NCI-H2196 treated with DMSO at 0.1 percent for 48 hours (cell line): ENCODE measurements at regions not wholly inside any gene's neighbourhood (a gene's known extent, or its start where the extent isn't known, plus 50 kb on each side); places are given as distances from the start of the nearest gene placed in this dataset.
"Not testable (repeated sequence)": the region's sequence is repeated elsewhere in the genome, so short reads cannot be mapped to it uniquely, and the experiment has no call there.

Experiments
- DNase-seq: peaks from one replicate; lab custom pipeline; 2025; ENCODE audit not compliant: unreplicated experiment; lab: John Stamatoyannopoulos, UW

DNA sequence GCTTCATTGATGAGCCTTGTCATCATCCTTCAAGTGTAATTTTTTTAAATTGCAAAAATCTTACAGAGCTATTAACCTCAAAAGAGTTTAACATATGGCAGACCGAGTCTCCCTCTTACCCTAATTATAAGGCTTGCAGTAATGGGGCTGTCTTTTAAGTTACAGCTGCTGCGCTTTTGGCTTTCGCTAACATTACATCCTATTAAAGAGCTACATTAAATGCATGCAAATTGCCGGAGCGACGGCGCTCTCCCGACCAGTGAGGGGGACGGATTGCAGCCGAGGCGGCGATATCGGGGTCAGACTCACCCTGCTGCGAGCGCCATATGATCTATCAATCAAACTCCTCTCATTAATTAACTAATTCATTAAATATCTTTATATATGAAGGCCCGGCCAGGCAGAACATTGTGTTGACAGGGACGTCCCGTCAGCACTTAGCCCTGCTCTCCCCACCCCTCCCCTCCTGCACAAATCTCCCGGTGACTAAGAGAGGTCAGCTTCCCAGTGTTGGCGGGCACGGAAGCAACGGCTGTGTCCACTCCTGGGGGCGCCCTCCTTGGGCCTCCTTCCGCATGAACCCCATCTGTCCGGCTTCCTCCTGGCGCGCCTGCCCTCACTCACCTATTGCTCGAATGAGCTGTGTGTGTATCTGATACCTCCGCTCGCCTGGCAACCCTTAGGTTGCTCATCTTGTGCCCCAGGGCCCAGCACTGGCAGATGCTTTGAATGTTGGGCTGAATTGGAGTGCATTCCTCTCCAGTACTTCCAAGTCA, 156.0 kb upstream of the CADM1 start:
- DNase-seq = no peak

DNA sequence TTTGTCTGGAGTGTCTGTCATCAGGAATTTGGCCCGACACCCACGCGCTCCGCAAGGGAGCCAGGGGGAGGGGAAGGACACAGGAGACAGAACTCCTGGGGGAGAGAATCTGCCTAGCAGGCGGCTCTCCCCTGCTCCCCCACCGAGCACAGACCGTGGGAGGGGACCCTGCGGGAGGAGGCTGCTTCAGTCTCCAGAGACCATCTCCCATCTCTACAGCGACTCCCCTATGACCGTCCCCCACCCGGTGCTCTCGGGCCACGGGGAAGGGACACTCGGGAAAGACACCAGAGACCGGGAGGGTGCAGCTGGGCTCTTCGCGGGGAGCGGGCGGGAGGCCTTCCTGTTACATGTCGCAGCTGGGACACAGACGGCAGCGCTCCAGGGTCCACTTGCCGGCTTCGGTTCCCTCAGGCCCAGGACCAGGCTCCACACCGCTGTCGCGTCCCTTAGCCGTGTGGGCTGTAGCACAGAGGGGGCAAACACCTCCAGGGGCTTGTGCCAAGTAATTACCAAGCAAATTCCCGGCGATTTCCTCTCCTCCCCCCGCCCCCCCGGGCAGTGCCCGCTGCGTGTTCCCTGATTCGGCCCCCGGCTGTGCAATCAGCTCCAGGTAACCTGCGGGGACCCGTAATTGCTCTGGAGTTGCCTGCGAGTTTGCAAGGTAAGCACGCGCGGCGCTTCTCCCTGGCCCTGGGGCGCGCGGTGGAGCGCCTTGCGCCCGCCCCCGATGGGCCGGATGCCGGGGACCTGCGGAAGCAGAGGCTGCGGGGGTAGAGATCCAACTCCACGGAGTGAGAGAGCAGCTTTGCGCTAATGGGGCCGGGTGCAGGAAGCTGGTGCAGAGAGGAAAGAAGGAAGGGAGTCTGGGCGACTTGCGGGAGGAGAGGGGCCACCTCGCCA, 155.1 kb upstream of the CADM1 start:
- DNase-seq = no peak

DNA sequence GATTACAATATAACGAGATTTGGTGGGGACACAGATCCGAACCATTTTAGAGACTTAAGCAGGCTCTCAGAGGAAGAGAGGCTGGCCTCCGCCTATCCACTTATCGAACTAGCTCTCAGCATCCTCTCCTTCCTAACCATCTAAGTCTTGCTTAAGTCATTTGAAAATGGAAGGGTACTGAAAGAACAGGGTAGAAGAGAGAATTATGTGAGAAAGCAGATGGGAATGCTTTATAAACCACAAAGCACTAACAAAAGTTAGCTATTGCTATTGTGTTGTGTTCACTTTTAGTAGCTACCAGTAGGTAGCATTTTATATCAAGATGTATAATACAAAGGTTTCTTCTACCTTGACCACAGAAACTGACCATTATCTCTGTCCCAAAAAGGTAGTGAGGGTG, 153.4 kb upstream of the CADM1 start:
- no peak for DNase-seq

DNA sequence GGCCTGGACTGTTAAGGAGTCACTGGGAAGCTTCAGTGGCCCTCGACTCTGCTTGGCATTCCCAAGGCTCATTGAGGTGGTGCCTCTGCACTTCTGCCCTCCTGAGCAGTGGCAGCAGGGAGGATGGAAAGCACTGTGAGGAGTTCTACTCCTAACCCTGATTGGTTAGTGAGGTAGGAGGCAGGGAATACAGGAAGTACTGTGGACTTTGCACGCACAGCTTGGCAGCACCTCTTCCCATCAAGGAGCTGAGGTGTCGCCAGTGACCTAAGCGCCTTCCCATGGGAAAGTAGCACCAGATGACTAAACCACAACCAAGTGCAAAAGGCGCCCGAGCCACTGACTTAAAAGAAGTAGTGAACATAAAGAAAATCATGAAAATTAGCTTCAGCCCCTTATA, 152.5 kb upstream of the CADM1 start:
- no peak for DNase-seq

DNA sequence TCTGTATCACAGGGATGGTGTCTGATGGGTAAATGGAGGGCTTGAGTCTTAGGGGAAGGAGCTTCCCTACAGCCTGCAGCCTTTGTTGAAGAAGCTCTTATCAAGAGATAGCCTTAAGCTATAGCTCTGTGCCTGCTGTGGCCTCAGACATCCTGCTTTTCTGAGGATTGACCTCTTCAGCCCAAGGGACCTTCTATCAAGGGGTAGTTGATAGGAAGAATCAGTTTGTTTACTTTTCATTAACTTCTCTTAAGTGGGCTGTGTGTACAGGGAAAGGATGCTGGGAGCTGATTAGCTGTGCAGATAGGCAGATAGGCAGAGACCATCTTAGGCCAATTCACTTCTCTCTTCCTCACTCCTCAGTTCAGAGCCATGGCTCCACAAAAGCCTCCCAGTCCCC, 151.8 kb upstream of the CADM1 start:
- no peak for DNase-seq

DNA sequence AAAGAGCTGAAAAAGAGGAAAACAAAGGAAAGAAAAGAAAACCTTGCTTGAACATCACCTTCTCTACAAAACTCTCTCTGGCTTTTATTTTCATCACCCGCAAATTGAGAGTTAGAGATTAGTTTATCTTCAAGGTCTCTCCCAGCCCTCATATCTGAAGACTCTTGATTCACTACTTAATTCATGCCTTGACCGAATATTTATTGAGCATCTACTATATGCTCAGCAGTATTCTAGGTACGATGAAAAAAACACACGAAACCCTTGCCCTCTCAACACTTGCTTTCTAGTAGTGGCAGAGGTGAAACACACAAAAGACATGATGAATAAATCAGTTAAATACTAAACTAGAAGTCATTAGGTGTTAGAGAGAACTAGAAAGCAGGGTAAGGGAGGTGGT, 150.6 kb upstream of the CADM1 start:
- DNase-seq = no peak

DNA sequence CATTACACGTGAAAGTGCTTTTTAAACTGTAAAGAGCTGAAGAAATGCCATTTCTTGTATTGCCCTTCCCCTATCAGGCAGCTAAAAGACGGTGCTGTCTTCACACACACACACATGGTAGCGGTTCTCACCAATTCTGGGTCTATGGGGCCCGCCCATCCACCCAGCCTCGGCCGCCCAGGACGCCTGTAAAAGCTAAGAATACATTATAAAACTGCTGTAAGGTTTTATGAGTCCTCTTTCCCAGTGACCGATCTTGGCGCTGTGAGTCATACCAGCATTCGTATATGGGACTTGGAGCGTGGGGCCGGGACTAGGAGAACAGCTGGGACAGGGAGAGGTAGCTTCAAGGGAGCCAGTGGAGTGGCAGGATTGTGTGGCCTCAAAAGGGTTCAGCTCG, 149.7 kb upstream of the CADM1 start:
- DNase-seq = no peak

DNA sequence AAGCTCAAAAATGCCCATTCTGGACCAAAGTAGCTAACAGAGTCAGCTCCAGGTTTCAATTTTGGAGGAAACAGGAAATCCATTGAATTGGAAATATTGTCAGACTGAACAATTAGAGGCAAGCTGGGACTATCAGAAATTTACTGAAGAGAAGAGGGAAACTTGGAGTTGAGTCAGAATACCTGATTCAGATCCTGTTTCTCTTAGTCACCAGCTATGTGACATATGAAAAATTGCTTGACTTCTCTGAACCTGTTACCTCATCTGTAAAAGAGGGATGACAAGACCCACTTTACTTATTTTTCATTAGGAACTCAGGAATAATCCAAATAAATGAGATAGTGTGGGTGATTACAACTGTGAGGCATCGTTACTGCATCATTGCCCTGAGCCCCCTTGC, 148.9 kb upstream of the CADM1 start:
- DNase-seq = no peak

DNA sequence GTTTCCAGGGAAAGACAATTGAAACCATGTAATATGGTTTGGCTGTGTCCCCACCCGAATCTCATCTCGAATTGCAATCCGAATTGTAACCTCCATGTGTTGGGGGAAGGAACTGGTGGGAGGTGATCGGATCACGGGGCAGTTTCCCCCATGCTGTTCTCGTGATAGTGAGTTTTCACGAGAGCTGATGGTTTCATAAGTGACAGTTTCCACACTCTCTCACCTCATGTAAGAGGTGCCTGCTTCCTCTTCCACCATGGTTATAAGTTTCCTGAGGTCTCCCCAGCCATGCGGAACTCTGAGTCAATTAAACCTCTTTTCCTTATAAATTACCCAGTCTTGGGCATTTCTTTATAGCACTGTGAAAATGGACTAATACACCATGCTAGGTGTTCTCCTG, 148.3 kb upstream of the CADM1 start:
- no peak for DNase-seq

DNA sequence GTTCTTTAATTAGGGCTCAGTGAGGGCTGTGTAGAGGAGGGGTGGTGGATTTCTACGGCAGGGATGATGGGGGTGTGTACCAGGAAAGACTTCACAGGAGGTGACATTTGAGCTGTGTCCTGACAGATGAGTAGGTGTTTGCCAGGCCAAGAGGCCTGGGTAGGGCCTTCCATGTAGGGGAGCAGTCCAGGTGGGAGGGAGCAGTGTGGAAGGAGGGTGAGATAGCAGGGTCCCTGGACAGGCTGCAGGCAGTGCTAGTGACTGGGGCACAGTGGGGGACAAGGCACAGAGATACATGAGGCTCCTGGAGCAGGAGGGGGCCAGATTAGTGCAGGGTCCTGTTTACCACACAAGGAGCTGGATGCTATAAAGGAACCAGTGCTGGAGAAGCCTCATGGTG, 147.9 kb upstream of the CADM1 start:
- no peak for DNase-seq

DNA sequence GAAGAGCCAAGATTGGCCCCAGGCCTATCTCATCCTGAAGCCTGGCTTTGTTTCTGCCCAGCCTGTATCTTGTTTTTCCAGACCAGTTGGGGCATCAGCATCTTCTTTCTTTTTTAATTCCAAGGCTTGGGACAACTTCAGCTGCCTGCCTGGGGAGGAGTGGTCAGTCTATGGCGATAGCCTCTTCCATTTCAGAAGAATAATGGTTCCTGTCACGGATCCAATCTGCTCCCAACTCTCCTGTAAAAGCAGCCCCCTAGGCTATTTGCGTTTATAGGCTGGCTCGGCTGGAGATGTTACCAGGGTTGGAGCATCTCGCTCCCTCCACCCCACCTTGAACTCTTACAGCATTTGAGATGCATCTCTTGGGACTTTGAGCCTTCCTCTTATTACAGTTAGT, 145.2 kb upstream of the CADM1 start:
- no peak for DNase-seq

DNA sequence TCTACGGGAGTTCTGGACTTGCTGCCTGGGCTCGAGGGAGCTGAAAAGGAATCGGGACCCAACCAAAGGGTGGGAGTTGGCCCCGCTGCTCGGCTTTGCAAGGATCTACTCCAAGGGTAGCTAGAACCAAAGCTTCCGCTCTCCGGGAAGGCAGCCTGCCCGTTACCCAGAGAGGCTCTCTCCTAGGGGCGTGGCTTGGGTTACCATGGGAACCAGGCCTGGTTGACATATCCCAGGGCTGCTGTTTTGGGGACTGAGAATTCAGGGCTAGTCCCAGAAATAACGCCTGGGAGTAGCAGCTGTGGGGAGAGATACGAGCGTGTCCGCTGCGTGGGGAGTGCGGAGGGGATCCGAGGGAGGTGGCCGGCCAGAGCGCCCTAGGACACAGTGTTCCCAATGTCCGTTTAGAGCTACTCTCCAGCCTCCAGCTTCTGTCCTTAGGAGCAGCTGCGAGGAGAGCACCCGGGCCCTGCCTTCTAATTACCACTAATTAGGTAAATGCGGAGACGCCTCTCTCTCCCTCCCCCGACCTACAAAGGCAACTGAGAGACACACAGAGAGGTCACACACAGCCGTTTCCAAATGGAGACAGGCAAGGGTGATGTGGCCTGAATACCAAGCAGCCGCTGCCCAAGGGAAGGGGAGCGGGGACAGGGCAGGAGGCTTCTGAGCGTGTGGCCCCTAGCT, 141.6 kb upstream of the CADM1 start:
- DNase-seq = no peak

DNA sequence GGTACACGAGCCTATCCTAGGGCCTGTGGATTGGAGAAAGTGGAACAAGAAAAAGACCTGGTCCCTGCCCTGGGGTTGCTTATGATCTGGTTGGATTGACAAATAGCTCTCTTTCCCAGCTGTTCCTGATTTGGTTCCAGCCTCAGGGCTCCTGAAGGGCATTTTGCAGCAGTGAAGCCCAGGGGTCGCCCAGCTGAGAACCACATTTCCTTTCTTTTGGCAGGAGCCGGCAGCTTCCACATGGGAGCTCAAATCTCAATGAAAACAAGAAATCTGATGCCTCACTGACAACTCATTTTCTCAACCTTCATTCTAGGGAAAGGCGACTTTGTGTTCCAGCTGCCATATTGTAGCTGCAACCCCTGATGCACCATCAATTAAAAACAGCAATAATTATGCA, 140.6 kb upstream of the CADM1 start:
- DNase-seq = no peak

DNA sequence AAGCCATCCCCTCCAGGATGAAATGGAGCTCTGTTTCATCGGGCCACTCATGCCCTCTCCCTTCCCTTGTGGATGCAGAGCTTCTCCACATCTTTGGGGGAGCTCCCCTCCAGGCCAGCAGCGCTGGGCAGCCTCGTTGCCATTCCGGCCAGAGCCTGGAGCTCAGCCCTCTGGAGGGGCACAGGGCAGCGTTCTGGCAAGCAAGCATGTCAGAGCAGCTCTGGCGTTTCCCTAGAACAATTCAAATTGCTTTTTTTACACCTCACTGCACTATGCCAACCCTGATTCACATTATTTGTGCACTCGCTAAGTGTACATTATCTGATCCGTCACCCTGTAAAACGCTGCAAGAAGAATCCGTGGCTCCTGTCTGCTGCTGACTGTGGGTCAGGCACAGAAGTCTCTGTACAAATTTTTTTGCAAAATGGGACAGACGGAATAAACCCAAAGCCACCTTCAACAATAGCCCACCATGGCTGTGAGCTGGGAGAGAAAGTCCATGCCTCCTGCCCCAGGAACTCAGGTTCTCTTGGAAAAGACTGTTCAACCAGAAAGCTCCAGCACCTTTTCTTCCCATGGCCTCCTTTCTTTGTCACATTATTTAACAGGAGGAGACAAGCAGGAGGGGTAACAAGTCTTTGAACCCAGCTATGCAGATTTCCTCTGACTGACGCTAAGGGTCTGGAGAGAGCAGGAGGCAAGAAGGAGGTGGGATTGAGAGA, 139.5 kb upstream of the CADM1 start:
- DNase-seq = no peak

DNA sequence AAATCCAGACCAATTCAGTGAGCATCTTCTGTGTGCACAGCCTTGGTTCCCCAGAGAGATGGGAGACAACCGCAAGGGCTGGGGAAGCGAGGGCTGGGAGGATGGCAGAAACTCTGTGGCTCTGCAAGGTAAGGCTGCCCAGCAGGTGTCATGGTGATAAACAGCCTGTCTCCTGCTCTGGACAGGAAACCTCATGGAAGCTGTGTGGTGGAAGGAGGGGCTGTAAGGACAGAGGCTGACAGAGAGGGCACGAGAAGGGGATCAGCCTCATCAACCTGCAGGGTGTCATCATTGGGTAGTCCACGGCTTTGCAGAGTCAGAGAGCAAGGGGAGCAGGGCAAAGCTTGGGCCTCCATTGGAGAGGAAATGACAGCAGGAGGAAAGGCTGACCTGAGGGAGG, 138.4 kb upstream of the CADM1 start:
- DNase-seq = no peak

DNA sequence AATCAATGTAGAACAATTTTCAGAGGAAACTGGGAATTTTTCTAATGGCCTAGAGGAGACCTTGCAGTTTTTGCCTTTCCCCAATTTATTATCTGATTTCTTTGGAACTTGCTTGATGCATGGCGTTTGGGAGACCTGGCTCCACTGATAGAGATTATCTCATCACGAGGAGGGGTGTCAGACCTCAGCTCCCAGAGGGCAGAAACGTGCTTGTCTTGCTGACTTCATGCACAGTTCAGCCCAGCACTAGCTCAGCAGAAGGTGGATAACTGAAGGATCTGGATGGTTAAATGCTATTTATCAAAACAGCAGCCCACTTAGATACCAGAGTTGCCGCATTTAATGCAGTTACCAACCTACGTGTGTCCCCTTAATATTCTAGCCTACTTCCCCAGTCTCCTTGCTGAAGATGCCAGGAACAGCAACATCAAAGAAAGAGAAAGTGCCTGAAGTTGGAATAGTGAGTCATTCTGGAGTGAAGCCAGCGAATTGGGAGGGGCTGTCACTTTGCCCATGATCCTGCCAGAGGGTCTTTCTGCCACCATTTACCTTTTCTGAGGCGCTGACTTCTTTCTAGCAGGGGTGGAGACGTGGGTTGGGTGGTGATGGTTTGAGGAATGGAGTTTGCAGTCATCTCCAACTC, 133.5 kb upstream of the CADM1 start:
- DNase-seq = no peak

DNA sequence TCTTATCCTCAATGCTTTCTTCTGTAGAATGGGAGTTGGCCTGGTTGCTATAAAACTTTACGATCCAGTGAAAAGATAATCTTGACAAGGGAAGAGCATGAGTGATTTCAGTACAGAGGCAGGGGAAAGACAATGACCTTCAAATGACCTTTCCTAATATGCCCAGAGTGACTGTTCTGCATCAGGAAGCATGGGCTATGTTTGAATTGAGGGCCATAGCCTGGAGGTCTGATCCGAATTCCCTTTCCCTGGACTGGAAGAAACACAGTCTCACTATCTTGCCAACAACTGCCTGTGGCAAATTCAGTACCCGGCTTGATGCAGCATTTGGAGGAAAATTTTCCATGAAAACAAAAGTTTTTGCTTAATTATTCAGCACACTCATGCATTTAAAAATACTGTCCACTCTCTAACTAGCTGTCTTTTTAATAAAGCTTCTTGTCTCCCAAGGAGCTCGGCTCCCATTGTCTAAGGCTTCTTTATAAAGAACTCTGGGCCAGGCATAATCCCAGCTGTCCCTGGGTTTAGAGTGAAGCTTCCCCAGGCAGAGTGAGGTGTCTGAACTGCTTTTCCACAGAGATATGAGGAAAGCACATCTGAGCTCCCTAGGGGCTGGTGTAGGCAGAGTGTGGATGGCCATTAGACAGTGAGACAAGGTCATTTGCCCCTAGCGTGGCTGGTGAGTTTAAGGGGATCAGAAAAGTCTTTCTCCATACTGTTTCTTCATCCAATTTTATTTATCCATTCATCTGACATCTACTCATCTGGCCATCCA, 132.7 kb upstream of the CADM1 start:
- no peak for DNase-seq

DNA sequence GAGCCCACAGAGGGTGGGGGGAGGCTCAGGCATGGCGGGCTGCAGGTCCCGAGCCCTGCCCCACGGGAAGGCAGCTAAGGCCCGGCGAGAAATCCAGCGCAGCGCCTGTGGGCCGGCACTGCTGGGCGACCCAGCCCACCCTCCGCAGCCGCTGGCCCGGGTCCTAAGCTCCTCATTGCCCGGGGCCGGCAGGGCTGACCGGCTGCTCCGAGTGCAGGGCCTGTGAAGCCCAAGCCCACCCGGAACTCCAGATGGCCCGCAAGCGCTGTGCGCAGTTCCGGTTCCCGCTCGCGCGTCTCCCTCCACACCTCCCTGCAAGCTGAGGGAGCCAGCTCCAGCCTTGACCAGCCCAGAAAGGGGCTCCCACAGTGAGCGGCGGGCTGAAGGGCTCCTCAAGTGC, 129.8 kb upstream of the CADM1 start:
- DNase-seq = not testable (repeated sequence)

DNA sequence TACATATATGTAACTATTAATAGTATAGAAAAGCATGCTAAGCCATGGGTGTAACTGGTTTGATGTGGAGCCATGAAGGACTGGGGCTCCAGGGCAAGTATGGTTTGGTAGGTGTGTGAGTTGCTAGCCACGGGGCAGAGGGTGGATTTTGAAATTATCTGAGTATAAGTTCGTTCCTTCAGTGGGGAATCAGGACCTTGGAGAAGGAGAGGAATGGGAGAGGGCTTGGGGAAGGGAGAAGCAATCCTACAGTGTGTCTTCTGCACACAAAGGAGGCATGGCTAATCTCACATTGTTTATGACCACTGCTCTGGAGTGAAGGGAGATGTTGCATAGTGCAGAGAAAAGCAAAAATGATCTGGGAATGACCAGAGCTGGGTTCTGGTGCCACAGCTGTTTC, 127.8 kb upstream of the CADM1 start:
- no peak for DNase-seq

DNA sequence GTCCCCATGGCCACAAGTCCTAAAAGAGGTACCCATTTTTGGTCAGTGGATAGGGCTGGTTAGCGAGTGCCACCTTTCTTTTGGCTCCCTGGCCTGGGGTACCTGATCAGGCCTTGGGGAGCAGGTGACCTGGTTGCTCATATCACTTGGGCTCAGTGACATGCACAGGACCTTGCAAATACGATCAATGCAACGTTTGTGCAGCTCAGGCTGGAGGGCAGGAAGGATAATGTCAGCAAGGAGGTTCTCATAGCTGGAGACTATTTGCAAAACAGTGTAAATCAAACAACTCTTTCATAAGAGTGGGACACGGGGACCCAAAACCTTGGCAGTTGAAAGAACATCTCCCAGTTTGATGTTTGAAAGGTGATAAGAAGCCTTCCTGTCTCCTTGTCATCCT, 127.4 kb upstream of the CADM1 start:
- no peak for DNase-seq
